HepG2 (cell line): ENCODE measurements at regions not wholly inside any gene's neighbourhood (a gene's known extent, or its start where the extent isn't known, plus 50 kb on each side); places are given as distances from the start of the nearest gene placed in this dataset.

Experiments
- FOXM1 ChIP-seq: sonication (generic); formaldehyde crosslinking; IDR thresholded peaks from 2 replicates; pipeline ENCODE4 v1.5.0; 2020; ENCODE audit warnings: missing genetic modification reagents
- NONO ChIP-seq, 2 experiments: fragments of 450-650 bp in 1 of 2; sonication (generic) in 1 of 2; formaldehyde crosslinking in 1 of 2; IDR thresholded peaks in 1 of 2; conservative IDR thresholded peaks in 1 of 2; 2 replicates each; pipeline versions ENCODE4 v1.6.1 to v1.8.0; 2017 to 2022; ENCODE audit warnings: mild to moderate bottlenecking in 1 of 2, missing genetic modification reagents in 1 of 2, moderate library complexity in 1 of 2
- PAX8 ChIP-seq: sonication (generic); formaldehyde crosslinking; IDR thresholded peaks from 2 replicates; pipeline ENCODE4 v1.8.0; 2022; ENCODE audit warnings: mild to moderate bottlenecking, missing genetic modification reagents, borderline replicate concordance
- POLR2A ChIP-seq, 2 experiments: IDR thresholded peaks; 2 replicates each; pipeline ENCODE4 v1.6.1; 2011; ENCODE audit warnings: low read depth in 2 of 2, low read length in 2 of 2, mild to moderate bottlenecking in 1 of 2, moderate library complexity in 1 of 2; ENCODE audit not compliant: insufficient read depth in 1 of 2
- PRPF4 ChIP-seq: fragments of 200-400 bp; formaldehyde crosslinking; IDR thresholded peaks from 2 replicates; pipeline ENCODE4 v1.6.1; 2016; ENCODE audit warnings: low read length, low read depth; ENCODE audit not compliant: poor library complexity, severe bottlenecking
- SMC3 ChIP-seq: IDR thresholded peaks from 2 replicates; pipeline ENCODE4 v1.6.1; 2011; ENCODE audit warnings: low read length, improper control_type of control experiment
- ZNF30 ChIP-seq: sonication (generic); formaldehyde crosslinking; IDR thresholded peaks from 2 replicates; pipeline ENCODE4 v1.5.0; 2020; ENCODE audit warnings: mild to moderate bottlenecking, missing genetic modification reagents
- TF ChIP-seq, protein P1 (sequence below): IDR thresholded peaks from 2 replicates; pipeline ENCODE4 v1.6.1; 2016; ENCODE audit warnings: mild to moderate bottlenecking, missing biosample characterization, missing genetic modification reagents
- TF ChIP-seq, protein P2 (sequence below): sonication (generic); formaldehyde crosslinking; IDR thresholded peaks from 2 replicates; pipeline ENCODE4 v1.4.0; 2020; ENCODE audit warnings: missing genetic modification reagents, borderline replicate concordance
- TF ChIP-seq, protein P3 (sequence below): IDR thresholded peaks from 2 replicates; pipeline ENCODE4 v1.6.1; 2012; ENCODE audit warnings: inconsistent platforms

DNA sequence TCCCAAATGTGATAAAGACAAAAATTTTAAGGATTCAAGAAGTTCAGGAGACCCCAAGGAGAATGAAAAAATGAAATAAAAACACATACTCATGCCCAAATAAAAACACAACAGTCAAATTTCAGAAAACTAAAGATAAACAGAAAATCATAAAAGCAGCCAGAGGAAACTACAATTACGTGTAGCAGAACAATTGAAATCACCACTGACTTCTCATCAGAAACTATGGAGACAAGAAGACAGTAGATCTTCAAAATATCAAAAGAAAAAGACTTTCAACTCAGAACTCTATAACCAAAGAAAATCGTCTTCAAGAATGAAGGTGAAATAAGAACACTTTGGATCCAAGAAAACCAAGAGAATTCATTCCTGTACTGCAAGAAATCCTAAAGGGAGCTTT, 54.9 kb downstream of the DIO3 start:
- TF ChIP-seq NONO (IDR thresholded peaks at IDR 0.05) (no peak), NONO (CRISPR knock-in tag; conservative IDR thresholded peaks at IDR 0.05) (no peak), POLR2A (IDR thresholded peaks at IDR 0.05; ENCODE audit: insufficient read depth in 1 of 2, low read depth in 2 of 2, low read length in 2 of 2) (no peak), FOXM1 (no peak), PRPF4 (no peak), SMC3 (no peak), PAX8 (CRISPR knock-in tag) (no peak), ZNF30 (CRISPR knock-in tag) (no peak)
- TF ChIP-seq, protein P1, sequence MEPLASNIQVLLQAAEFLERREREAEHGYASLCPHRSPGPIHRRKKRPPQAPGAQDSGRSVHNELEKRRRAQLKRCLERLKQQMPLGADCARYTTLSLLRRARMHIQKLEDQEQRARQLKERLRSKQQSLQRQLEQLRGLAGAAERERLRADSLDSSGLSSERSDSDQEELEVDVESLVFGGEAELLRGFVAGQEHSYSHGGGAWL = no peak
- TF ChIP-seq, protein P2, sequence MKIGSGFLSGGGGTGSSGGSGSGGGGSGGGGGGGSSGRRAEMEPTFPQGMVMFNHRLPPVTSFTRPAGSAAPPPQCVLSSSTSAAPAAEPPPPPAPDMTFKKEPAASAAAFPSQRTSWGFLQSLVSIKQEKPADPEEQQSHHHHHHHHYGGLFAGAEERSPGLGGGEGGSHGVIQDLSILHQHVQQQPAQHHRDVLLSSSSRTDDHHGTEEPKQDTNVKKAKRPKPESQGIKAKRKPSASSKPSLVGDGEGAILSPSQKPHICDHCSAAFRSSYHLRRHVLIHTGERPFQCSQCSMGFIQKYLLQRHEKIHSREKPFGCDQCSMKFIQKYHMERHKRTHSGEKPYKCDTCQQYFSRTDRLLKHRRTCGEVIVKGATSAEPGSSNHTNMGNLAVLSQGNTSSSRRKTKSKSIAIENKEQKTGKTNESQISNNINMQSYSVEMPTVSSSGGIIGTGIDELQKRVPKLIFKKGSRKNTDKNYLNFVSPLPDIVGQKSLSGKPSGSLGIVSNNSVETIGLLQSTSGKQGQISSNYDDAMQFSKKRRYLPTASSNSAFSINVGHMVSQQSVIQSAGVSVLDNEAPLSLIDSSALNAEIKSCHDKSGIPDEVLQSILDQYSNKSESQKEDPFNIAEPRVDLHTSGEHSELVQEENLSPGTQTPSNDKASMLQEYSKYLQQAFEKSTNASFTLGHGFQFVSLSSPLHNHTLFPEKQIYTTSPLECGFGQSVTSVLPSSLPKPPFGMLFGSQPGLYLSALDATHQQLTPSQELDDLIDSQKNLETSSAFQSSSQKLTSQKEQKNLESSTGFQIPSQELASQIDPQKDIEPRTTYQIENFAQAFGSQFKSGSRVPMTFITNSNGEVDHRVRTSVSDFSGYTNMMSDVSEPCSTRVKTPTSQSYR (CRISPR knock-in tag) = no peak
- TF ChIP-seq, protein P3, sequence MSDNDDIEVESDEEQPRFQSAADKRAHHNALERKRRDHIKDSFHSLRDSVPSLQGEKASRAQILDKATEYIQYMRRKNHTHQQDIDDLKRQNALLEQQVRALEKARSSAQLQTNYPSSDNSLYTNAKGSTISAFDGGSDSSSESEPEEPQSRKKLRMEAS = no peak
